ENCODE measurements at regions not wholly inside any gene's neighbourhood (a gene's known extent, or its start where the extent isn't known, plus 50 kb on each side); places are given as distances from the start of the nearest gene placed in this dataset.
"Not testable (repeated sequence)": the region's sequence is repeated elsewhere in the genome, so short reads cannot be mapped to it uniquely, and the experiment has no call there.

DNA sequence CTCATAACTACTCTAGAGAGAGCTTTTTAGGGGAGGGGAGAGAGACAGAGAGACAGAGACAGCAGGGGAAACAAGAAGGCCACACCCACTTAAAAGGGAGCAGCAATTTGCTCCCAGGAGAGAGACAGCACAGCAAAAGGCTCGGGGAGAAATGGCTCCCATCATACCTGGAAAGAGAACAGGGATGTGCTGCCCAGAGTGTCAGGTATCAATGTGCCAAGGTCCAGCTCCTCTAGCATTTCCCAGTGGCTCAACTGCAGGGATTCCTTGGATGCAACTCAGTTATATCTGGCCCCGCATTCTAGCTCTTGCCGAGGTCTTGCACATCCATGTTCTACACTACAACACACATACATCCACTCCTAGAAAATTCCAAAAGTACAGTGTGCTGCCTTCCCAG, 304.0 kb upstream of the CDYL start:
- H3K4me3 ChIP-seq (ENCODE audit: low read depth, low read length): no peak overlapping the region
- ChIA-PET POLR2A (no interaction called here), CTCF (no interaction called here)
- TF ChIP-seq, protein P1, sequence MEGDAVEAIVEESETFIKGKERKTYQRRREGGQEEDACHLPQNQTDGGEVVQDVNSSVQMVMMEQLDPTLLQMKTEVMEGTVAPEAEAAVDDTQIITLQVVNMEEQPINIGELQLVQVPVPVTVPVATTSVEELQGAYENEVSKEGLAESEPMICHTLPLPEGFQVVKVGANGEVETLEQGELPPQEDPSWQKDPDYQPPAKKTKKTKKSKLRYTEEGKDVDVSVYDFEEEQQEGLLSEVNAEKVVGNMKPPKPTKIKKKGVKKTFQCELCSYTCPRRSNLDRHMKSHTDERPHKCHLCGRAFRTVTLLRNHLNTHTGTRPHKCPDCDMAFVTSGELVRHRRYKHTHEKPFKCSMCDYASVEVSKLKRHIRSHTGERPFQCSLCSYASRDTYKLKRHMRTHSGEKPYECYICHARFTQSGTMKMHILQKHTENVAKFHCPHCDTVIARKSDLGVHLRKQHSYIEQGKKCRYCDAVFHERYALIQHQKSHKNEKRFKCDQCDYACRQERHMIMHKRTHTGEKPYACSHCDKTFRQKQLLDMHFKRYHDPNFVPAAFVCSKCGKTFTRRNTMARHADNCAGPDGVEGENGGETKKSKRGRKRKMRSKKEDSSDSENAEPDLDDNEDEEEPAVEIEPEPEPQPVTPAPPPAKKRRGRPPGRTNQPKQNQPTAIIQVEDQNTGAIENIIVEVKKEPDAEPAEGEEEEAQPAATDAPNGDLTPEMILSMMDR (IDR thresholded peaks at IDR 0.05; ENCODE audit: insufficient read depth, low read length, missing control alignments): no peak
- no peak for DNase-seq (ENCODE audit: low read depth, low spot score)

DNA sequence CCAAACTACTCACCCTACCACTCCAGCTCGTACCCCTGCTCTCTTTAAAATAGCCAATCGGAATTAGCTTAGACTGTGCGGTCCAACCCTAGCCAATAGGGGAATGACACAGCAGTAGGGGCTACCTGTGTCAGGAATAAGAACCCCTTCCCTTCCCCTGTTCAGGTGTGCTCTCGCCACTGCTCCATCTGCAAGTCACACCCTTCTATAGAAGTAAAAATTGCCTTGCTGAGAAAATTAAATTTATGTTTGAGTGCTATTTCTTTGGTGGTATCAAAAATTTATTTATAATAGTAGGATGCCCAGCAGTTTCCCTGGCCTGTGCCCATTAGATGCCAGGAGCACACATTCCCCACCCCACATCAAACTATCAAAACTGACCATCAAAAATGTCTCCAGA, 304.7 kb upstream of the CDYL start:
- CTCF ChIA-PET; H3K4me3 ChIP-seq (ENCODE audit: low read depth, low read length); DNase-seq (ENCODE audit: low read depth, low spot score); POLR2A ChIA-PET: not testable (repeated sequence)

DNA sequence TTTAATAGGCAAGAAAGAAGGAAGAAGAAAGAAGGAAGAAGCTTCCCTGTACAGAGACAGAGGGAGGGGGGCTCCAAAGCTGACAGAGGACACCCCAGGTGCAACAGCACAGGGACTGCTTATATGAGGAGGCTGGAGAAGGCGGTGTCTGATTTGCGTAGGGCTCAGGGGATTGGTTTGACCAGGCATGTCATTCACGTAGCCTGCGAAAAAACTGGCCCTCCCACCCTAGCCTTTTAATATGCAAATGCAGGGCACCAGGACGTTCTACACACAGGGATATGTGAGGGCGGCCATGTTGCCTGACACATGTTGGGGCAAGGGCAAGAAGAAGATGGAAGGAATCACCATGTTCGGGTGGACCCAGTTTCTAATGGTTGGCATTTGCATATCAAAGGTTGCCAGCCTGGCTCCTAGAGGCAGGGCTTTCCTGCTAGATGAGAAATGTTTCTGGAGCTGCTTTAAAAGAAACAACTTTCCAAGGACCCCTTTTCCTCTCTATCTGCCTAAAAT, 305.4 kb upstream of the CDYL start:
- H3K4me3 ChIP-seq (ENCODE audit: low read depth, low read length): no peak overlapping the region
- ChIA-PET CTCF (no interaction called here), POLR2A (no interaction called here)
- TF ChIP-seq, protein P1 (IDR thresholded peaks at IDR 0.05; ENCODE audit: insufficient read depth, low read length, missing control alignments): no peak
- DNase-seq (ENCODE audit: low read depth, low spot score): no peak

DNA sequence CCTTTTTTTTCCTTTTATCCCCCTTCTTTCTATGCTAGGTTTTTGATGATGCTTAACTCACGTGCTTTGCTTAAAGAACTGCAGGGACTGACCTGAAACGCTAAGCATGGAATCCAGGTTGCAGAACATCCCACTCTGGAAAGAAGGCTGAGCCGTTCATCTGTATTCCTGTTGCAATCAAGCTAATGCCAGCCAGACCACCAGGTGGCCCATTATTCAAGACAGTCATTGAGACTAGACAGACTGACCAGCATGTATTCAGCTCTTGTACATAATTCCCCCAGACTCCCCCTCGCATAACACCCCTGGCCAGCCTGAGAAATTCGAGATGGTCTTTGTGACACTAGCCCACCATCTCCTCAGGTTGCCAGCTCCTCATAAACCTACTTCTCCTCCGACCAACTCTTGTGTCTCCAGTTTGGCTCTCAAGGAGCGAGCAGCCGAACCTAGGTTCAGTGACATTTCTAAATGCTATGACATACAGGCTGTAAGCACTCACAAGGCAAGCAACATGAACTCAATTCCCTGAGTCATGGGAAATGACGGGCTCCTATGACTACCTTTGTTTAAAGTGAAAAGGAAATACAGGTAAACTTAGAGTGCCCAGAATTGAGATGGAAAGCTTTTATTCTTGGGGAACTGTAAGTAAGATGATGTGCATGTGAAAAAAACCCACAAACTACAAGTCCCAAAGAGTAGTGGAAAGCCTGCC, 309.3 kb upstream of the CDYL start:
- TF ChIP-seq, protein P1 (IDR thresholded peaks at IDR 0.05; ENCODE audit: insufficient read depth, low read length, missing control alignments): no peak
- no peak overlapping the region for H3K4me3 ChIP-seq (ENCODE audit: low read depth, low read length)
- DNase-seq (ENCODE audit: low read depth, low spot score): no peak
- POLR2A ChIA-PET: no interaction called here
- CTCF ChIA-PET: interaction anchor here (1.4 kb wide), 1 partner anchor 469 kb away, joined by 3 read pairs; no protein-coding TSS in a partner anchor

DNA sequence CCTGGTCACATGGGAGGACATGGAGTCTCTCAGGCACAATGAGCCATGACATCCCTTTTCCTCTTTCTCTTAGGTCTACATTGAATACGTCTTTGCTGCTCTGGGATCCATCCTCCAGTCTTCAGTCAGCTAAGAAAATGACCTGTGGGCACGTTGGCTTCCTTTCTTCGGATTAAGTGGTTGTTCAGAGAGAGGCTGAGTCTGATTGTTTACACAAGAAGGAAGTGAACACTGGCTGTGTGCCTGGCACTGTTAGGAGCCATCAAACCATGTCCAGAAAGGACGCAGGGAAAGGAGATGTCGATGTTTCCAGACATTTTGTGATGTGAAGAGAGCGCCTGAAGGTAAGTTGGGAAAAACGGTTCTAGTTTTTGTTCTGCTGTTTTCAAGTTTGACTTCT, 309.9 kb upstream of the CDYL start:
- ChIA-PET CTCF (interaction anchor here (1.4 kb wide), 1 partner anchor 470 kb away, joined by 3 read pairs; no protein-coding TSS in a partner anchor), POLR2A (no interaction called here)
- DNase-seq (ENCODE audit: low read depth, low spot score): no peak
- TF ChIP-seq, protein P1 (IDR thresholded peaks at IDR 0.05; ENCODE audit: insufficient read depth, low read length, missing control alignments): no peak
- H3K4me3 ChIP-seq (ENCODE audit: low read depth, low read length): no peak overlapping the region

DNA sequence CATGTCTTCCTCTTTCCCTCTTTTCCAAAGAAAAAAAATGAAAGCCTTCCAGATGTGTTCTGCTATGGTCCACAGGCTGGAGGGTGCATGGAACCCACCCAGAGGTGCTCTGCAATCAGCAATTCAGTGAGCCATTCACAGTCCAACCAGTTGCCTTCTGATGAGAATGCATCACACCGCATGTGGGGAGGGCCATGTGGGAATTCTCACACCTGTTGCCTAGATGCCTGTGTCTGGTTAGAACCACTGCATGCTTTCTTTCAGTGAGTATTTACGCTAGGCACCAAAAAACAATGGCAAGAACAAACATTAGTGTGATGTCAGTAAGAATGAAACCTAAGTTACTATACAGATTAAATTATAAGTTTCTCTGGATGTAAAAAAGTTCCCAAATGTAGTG, 311.6 kb upstream of the CDYL start:
- no peak overlapping the region for H3K4me3 ChIP-seq (ENCODE audit: low read depth, low read length)
- CTCF ChIA-PET: interaction anchor here (1.1 kb wide), 1 partner anchor 12 kb away, joined by 4 read pairs; no protein-coding TSS in a partner anchor
- POLR2A ChIA-PET: no interaction called here
- DNase-seq (ENCODE audit: low read depth, low spot score): no peak
- TF ChIP-seq, protein P1 (IDR thresholded peaks at IDR 0.05; ENCODE audit: insufficient read depth, low read length, missing control alignments): no peak

DNA sequence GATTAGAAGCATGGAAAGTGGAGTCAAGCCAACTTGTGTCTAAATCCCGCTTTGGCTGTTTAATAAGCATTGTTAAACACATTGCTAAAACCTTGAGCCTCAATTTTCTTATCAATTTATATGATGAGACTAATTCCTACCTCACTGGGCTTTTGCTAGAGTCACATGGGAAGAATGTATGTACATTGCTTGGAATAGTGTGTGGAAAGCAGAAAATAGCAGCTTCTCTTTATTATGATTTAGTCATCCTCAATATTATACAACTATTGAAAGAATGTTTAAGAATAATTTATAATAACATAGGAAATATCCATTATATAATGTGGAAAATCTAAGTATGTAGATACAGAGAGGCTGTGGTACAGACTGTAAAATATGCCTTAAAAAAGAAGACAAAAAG, 313.0 kb upstream of the CDYL start:
- H3K4me3 ChIP-seq (ENCODE audit: low read depth, low read length): no peak overlapping the region
- ChIA-PET CTCF (interaction anchor here (2.0 kb wide), 1 partner anchor 13 kb away, joined by 7 read pairs; no protein-coding TSS in a partner anchor), POLR2A (no interaction called here)
- peak; percentile 29 for DNase-seq (ENCODE audit: low read depth, low spot score)
- TF ChIP-seq, protein P1 (IDR thresholded peaks at IDR 0.05; ENCODE audit: insufficient read depth, low read length, missing control alignments): no peak
